ENCODE measurements at regions not wholly inside any gene's neighbourhood (a gene's known extent, or its start where the extent isn't known, plus 50 kb on each side); places are given as distances from the start of the nearest gene placed in this dataset.

GRCh38 chr11:88405853-88406252 is 68.3 kb upstream of the CTSC start:
- TF ChIP-seq CTCF (IDR thresholded peaks at IDR 0.05) (no peak), POLR2A (IDR thresholded peaks at IDR 0.05) (no peak), POLR2AphosphoS5 (IDR thresholded peaks at IDR 0.05) (no peak)
